ENCODE measurements at regions not wholly inside any gene's neighbourhood (a gene's known extent, or its start where the extent isn't known, plus 50 kb on each side); places are given as distances from the start of the nearest gene placed in this dataset.

- no peak for DNase-seq (ENCODE audit: low read depth in 2 of 3, low spot score in 2 of 3)
Measured at GRCh38 chr11:122248131-122248530, 132.1 kb upstream of the BLID start.

DNA sequence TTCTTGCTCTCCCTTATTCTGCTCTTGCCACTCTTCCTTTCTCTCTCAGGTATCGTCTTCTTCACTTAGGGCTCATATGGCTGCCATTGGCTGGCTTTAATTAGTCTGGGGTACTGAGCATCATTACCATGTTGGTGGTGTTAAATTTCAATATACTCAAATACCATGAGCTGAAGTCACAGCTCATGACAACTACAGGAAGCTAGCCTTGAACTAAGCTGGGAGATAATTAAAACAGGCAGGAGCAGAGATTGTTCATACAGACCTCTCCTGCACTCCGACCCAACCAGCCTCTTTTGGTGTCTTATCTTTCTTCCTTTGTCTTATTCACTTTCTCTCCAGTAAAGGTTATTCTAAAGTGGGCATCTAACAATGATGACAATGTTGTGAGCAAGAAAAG lies 130.9 kb upstream of the BLID start:
- DNase-seq (ENCODE audit: low read depth in 2 of 3, low spot score in 2 of 3), result no peak

GRCh38 chr11:122242731-122243130 lies 126.7 kb upstream of the BLID start:
- DNase-seq (ENCODE audit: low read depth in 2 of 3, low spot score in 2 of 3), result peak in 2 of 3 donors; percentile 82 to 90

DNA sequence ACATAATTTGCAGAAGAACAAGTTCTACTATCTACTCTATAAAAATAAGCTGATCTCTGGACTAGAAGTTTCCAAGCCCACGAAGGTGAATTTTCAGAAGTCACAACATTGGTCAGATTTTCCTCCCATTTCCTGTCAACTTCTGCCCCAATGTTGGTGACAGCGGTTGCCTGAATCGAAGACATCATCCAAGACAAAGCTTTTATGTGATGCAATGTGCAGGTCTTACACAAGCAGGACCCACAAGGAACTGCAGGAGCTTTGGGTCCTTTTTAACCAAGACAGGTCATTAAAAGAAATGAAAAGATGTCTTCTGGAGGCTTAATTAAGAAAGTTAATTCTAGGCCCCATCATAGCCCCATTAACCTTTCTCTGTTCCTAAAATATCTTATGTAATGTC lies 125.6 kb upstream of the BLID start:
- no peak for DNase-seq (ENCODE audit: low read depth in 2 of 3, low spot score in 2 of 3)

DNA sequence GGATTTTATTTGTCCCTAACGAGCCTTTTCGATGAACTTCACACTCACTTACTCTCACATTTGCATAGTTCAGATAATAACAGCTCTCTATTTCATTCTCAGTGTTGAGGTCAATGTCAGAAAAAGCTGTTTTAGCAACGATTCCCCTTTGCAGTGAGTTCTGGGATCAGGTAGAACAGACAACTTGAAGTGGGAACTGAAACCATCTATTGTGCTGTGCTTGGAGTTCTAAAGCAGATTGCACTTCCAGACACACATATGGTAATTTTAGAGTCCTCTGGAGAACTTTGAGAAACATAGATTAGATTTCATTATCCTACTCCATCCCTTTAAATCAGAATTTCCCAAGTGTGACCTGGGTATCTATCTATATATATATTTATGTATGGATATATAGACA lies 124.6 kb upstream of the BLID start:
- DNase-seq (ENCODE audit: low read depth in 2 of 3, low spot score in 2 of 3), result no peak

DNA sequence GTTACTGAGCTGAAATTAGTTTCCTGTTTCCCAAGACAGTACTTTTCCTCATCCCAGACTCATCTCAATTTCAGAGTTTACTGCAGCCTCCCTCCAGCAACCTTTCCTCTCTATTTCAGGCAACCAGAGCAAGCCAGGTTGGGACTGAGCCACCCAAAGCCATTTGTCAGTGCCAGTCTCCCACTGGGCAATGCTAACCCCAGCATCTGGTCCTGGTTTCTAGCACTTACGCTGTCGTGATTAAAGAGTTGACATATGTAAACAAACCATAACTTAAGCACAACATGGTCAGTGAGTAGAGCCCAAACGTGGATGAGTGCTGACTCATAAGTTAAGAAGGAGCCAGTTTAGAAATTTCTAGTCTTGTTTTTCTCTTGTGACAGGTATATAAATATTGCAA lies 119.6 kb upstream of the BLID start:
- no peak for DNase-seq (ENCODE audit: low read depth in 2 of 3, low spot score in 2 of 3)

DNA sequence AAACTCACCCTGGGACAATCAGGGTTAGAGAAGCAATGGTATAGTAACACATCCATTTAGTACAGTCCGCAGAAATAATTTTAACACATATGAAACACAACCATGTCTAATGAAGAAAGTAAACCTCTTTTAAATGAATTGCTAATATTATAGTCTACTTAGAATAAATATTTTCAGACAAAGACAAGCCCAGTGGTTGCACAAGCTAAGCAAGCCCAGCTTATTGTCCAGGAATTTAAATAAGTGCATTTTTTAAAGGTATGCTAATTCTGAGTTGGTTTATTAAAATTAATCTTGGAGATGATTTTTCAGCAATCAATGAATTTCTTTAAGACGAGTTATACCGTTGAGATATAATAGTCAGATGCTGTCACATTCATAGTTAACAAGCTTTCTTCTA lies 118.8 kb upstream of the BLID start:
- no peak for DNase-seq (ENCODE audit: low read depth in 2 of 3, low spot score in 2 of 3)

DNA sequence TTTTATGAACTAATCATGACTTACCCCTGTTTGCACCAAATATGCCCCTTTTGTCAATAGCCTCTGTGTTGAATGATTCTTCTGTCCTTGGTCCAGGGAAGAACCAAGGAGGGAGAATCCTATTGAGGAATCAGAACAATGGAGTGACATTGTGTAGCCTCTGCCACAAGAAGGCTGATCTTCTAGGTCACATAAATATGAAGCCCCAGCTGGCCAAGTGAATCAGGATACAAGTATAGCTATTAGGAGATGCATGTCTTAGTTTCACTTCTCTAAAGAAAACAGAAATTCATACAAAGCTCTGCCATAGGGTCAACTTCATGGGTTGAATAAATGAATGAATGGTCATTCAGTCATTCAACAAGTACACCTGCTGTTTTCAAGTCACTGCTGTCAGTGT lies 118.2 kb upstream of the BLID start:
- DNase-seq (ENCODE audit: low read depth in 2 of 3, low spot score in 2 of 3), result no peak

DNA sequence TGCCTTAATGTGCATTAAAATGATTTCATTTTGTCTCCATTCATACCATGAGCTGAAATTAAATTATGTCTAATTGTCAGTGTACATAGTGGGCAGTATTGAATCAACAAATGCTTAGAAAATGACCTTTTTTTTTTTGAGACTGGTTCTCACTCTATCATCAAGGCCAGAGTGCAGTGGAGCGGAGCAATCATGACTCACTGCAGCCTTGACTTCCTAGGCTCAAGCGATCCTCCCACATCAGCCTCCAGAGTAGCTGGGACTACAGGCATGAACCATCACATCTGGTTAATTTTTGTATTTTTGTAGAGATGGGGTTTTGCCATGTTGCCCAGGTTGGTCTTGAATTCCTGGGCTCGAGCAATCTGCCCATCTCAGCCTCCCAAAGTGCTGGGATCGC lies 117.0 kb upstream of the BLID start:
- DNase-seq (ENCODE audit: low read depth in 2 of 3, low spot score in 2 of 3), result no peak

DNA sequence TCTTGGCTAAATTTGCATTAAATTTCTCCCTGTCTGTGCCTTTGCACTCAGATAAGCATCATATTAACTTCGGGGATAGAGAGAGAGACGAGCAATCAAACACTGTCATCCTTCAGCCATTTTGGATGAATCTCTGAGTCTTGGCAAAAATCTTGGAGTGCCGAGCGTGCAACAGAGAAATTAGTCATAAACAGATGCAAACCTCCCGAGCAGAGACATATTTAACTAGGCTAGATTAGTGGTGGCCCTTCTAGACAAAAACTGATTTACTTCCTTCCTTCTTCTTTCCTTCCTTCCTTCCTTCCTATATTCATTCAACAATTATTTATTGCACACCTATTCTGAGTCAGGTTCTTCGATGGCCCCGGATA lies 114.4 kb upstream of the BLID start:
- no peak for DNase-seq (ENCODE audit: low read depth in 2 of 3, low spot score in 2 of 3)

- peak in 1 of 3 donors; percentile 10 for DNase-seq (ENCODE audit: low read depth in 2 of 3, low spot score in 2 of 3)
Measured at GRCh38 chr11:122229481-122230384, 113.7 kb upstream of the BLID start.

GRCh38 chr11:122229078-122229477 lies 113.1 kb upstream of the BLID start:
- no peak for DNase-seq (ENCODE audit: low read depth in 2 of 3, low spot score in 2 of 3)

DNA sequence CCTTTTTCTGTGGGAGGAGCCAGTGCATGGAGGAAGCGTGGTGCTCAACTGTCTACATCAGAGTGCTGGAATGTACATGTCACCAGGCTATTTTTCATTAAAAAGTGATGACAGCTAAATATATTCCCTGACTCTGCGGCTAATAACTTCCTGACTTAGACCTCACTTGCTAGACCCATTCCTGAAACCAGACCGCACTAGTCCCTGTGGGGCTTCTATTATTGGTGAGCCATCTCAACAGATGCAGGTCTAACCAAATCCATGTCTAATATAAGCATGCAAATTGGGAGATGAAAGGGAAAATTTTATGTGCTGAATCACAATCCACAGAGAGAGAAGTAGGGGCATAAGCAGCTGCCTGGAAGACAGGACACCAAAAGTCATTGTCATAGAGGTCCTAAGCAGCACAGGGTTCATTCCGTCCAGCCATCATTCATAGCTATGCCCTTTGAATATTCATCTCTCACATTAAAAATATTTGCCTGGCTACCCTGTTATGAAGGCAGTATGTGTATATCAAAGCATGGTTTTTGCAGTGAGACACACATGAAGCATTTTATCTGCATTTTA lies 110.9 kb upstream of the BLID start:
- no peak for DNase-seq (ENCODE audit: low read depth in 2 of 3, low spot score in 2 of 3)

- no peak for DNase-seq (ENCODE audit: low read depth in 2 of 3, low spot score in 2 of 3)
Measured at GRCh38 chr11:122224867-122225266, 108.9 kb upstream of the BLID start.

DNA sequence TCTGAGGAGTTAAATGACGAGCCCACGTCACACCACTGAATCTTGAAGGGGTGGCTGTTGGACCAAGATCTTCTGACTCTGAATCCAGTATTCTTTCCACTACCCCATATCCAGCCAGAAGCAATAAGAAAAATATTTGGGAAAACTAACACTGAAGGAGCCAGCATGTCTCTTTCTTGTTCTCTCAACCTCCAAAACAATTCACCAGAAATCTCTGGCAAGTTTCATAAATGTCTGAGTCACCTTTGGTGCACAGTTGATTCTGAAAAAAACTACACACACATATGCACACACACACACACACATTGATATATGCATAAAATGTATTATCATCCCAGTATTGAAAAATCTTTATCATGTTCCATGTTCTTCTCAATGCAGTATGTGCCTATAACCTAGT lies 104.3 kb upstream of the BLID start:
- DNase-seq (ENCODE audit: low read depth in 2 of 3, low spot score in 2 of 3), result no peak

DNA sequence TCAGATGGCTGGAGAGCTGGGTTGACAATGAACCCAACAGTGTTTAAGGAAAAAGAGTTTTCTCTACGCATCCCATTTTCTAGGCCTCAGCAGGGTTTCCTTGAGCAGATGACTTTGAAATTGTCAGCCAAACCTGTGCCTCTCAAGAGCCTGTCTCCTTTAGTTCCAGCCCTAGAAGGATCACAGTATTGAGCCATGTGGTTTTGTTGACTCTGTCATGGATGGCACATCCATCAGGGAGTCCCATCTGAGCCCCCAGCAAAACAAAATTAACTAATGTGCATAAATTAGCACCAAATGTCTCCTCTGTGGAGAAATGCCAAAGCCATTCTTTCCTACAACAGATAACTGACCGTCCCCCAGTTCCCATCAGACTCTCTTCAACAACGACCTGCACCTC lies 103.8 kb upstream of the BLID start:
- DNase-seq (ENCODE audit: low read depth in 2 of 3, low spot score in 2 of 3), result no peak

- DNase-seq (ENCODE audit: low read depth in 2 of 3, low spot score in 2 of 3), result peak in 2 of 3 donors; percentile 53 to 80
Measured at GRCh38 chr11:122215244-122215992, 99.4 kb upstream of the BLID start.

GRCh38 chr11:122214567-122214966 lies 98.6 kb upstream of the BLID start:
- DNase-seq (ENCODE audit: low read depth in 2 of 3, low spot score in 2 of 3), result no peak

GRCh38 chr11:122214080-122214479 lies 98.1 kb upstream of the BLID start:
- DNase-seq (ENCODE audit: low read depth in 2 of 3, low spot score in 2 of 3), result no peak

DNA sequence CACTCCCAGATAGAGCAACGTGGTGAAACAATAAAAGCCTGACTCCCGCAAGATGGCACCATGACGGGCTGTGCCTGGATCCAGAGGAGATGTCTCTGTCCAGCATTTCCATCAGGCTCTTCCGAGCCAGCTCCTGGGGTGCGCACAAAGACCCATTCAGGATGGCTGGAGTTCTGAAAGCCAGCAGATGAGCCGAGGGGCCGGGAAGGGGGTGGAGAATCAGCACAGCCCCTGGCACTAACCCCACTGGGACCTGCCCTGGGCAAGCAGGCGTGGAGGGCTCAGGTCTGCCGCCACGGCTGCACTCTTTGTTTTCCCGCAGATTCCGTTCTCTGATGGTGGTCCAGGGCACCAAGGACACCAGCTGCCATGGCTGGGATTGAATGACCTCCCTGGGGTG lies 97.2 kb upstream of the BLID start:
- no peak for DNase-seq (ENCODE audit: low read depth in 2 of 3, low spot score in 2 of 3)

- no peak for DNase-seq (ENCODE audit: low read depth in 2 of 3, low spot score in 2 of 3)
Measured at GRCh38 chr11:122210367-122210997, 94.5 kb upstream of the BLID start.

Data from hematopoietic multipotent progenitor cell (in vitro differentiated cells).